ENCODE measurements at regions not wholly inside any gene's neighbourhood (a gene's known extent, or its start where the extent isn't known, plus 50 kb on each side); places are given as distances from the start of the nearest gene placed in this dataset.

DNA sequence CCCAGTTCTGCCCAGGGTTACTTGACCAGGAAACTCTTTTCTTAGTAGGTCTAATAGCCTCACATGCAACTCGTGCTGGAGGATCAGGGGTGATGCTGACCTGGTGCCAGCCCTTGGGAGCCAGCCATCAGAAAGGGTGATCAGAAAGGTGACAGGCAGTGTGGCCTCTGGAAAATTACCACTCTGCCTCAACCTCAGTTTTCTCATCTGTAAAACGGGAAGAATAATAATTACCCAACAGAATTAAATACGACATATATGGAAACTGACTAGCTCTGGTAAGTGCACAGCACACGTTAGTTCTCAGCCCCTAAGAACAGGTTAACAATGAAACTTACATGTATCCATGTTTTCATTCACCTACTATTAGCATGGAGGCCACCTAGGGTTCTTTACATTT is 157.6 kb downstream of the EN1 start:
- TF ChIP-seq, protein P1, sequence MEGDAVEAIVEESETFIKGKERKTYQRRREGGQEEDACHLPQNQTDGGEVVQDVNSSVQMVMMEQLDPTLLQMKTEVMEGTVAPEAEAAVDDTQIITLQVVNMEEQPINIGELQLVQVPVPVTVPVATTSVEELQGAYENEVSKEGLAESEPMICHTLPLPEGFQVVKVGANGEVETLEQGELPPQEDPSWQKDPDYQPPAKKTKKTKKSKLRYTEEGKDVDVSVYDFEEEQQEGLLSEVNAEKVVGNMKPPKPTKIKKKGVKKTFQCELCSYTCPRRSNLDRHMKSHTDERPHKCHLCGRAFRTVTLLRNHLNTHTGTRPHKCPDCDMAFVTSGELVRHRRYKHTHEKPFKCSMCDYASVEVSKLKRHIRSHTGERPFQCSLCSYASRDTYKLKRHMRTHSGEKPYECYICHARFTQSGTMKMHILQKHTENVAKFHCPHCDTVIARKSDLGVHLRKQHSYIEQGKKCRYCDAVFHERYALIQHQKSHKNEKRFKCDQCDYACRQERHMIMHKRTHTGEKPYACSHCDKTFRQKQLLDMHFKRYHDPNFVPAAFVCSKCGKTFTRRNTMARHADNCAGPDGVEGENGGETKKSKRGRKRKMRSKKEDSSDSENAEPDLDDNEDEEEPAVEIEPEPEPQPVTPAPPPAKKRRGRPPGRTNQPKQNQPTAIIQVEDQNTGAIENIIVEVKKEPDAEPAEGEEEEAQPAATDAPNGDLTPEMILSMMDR (IDR thresholded peaks at IDR 0.05; ENCODE audit: poor library complexity), result no peak
- no peak for TF ChIP-seq EZH2 (IDR thresholded peaks at IDR 0.05; ENCODE audit: borderline replicate concordance)
- no peak for TF ChIP-seq EZH2phosphoT487 (IDR thresholded peaks at IDR 0.05; ENCODE audit: low read depth, severe bottlenecking, unreplicated experiment)

All from hepatocyte (in vitro differentiated cells).